AG10803 (cell line): ENCODE measurements at regions not wholly inside any gene's neighbourhood (a gene's known extent, or its start where the extent isn't known, plus 50 kb on each side); places are given as distances from the start of the nearest gene placed in this dataset.
A peak's percentile ranks its signal among the peaks of the same experiment; 100 is the strongest.

Source experiments
- DNase-seq: peaks from one replicate; pipeline ENCODE4 v3.0.0; 2010; ENCODE audit warnings: low read depth
- H3K4me3 ChIP-seq: 2 replicates; pipeline ENCODE4 v1.5.1; 2011; ENCODE audit warnings: mild to moderate bottlenecking, low read length, control low read depth
- TF ChIP-seq, protein P1 (sequence below): conservative IDR thresholded peaks from 2 replicates; pipeline ENCODE4 v1.5.1; 2011; ENCODE audit warnings: mild to moderate bottlenecking, low read length, control low read depth, inconsistent platforms

DNA sequence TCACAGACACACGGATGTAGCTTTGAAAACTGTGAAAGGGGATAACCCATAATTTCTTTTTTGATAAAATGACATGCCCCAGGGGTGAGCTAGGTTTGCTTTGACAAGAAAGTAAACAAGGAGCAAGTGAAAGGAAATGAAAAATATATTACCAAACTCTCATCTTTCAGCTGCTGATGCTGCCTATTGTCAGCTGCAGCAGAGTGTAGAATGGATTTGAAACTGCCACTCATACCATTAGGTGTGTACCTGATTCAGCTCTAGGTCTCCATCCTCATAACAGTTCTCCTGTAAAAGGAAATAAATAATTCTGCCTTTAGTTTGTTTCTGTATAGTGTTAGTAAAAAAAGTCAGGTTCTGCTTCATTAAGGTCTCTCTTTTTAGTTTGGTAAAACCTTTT lies 415.1 kb upstream of the MARCKS start:
- TF ChIP-seq, protein P1, sequence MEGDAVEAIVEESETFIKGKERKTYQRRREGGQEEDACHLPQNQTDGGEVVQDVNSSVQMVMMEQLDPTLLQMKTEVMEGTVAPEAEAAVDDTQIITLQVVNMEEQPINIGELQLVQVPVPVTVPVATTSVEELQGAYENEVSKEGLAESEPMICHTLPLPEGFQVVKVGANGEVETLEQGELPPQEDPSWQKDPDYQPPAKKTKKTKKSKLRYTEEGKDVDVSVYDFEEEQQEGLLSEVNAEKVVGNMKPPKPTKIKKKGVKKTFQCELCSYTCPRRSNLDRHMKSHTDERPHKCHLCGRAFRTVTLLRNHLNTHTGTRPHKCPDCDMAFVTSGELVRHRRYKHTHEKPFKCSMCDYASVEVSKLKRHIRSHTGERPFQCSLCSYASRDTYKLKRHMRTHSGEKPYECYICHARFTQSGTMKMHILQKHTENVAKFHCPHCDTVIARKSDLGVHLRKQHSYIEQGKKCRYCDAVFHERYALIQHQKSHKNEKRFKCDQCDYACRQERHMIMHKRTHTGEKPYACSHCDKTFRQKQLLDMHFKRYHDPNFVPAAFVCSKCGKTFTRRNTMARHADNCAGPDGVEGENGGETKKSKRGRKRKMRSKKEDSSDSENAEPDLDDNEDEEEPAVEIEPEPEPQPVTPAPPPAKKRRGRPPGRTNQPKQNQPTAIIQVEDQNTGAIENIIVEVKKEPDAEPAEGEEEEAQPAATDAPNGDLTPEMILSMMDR: no peak
- no peak for DNase-seq
- H3K4me3 ChIP-seq: no peak overlapping the region

DNA sequence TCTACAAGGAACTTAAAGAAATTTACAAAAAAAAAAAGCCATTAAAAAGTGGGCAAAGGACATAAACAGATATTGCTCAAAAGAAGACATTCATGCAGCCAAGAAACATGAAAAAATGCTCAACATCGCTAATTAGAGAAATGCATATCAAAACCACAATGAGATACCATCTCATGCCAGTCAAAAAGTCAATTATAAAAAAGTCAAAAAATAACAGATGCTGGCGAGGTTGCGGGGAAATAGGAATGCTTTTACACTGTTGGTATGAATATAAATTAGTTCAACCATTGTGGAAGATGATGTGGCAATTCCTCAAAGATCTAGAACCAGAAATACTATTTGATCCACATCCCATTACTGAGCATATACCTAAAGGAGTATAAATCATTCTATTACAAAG lies 411.9 kb upstream of the MARCKS start:
- no peak overlapping the region for H3K4me3 ChIP-seq
- TF ChIP-seq, protein P1: no peak
- no peak for DNase-seq

DNA sequence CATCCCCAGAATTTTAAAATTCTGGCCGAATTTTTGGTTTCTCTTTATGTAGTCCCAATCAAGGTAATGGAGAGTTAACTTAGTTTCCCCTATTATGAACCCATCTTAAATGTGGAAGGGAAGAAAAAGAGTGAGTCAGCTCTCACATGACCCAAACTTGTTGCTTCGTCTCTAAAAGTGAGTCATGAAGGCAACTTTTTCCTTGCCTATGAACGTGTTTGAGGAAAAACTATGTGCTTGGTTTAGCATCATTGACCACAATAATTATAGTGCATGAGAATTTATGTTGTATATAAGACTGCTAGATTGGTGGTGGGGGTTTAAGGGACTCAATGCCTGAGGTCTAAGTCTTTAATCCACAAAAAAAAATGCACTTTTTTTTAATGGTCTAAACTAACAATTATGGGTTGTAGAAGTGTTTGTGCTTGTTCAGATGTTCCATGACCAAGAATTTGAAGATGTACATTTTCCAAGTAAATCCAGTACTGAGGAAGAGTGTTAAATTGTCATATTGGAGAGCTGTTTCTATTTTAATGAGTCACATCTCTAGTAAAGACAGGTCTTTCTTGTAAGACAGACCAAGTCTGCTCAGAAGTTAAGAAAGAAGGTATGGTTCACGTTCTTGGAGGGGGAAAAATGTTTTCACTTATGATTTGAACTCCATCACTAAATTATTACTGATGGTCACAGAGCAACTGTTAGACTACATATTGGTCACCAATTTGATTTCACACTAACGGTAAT lies 409.9 kb upstream of the MARCKS start:
- no peak overlapping the region for H3K4me3 ChIP-seq
- peak; percentile 90 for DNase-seq
- TF ChIP-seq, protein P1: no peak

DNA sequence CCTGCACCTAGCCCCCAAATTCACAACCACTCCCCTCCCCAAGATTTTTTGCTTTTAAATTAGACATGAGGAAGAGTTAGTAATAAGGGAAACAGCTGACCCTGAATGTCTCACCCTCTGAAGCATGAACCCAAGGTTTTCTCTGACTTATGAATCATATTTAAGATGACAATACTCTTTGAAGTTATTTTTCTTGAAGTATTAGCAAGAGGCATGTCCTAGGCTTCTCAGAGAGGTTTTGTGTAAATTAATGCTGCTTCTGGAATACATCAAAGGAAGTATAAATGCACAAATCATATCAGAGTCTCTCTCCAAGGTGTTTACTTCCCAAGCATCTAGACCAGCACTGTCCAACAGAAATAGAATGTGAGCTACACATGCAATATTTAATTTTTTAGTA lies 408.1 kb upstream of the MARCKS start:
- TF ChIP-seq, protein P1: no peak
- H3K4me3 ChIP-seq: no peak overlapping the region
- DNase-seq: peak; percentile 24

DNA sequence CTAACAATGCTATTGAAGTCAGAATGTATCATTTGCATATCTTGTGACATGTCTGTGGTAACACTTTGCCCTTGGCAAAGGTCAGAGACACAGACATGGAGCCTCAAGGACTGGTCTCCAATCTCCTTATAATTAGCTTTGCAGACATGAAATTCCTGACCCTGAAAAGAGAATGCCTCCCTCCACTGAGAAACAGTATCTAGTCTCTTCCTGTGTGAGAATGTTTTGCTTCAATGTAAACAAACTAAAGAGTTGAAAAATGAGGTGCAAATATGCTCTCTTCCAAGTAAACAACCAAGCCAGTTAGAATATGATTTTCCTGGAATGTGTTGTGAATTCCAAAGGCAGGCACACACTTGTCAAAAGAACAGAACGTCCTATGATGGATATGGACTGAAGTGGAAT lies 407.1 kb upstream of the MARCKS start:
- TF ChIP-seq, protein P1: no peak
- DNase-seq: peak; percentile 46

DNA sequence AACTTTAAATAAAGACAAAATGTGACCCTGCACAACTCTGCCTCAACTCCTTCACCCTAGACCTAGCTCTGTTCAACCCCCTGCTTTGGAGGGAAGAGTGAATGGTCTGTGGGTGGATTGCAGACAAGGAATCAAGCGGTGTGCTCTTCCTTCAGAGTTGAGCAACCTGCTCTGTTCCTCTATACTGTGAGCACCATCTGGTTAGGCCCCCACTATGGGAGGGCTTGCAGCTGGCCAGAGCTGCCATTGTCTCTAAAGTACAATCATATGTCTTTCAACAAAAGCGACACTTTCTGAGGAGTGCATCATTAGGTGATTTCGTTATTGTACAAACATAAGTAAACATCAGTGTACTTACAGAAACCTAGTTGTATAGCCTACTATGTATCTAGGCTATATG lies 406.1 kb upstream of the MARCKS start:
- TF ChIP-seq, protein P1: no peak
- H3K4me3 ChIP-seq: no peak overlapping the region
- no peak for DNase-seq

More for the DNA sequence above, 407.1 kb upstream of the MARCKS start:
- H3K4me3 ChIP-seq: no peak overlapping the region

DNA sequence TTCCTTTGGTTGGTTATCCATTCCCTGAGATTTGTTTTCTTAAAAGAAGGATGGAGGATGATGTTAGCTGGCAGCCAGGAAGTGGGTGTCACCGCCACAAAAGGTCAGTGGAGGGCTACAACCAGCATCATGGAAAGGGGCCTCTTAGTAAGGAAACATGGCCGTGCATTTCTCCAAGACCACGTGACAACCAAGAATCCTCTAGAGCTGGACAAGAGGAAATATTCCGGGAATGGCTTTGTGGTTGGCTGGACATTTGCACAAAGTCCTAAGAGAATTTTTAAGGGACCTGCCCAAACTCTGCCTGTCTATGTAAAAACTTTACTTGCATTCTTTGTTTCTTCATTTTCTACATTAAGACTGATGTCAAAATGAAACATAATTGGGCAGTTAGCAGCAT lies 399.9 kb upstream of the MARCKS start:
- TF ChIP-seq, protein P1: no peak
- no peak overlapping the region for H3K4me3 ChIP-seq
- peak; percentile 91 for DNase-seq
